ENCODE measurements at regions not wholly inside any gene's neighbourhood (a gene's known extent, or its start where the extent isn't known, plus 50 kb on each side); places are given as distances from the start of the nearest gene placed in this dataset.
"Not testable (repeated sequence)": the region's sequence is repeated elsewhere in the genome, so short reads cannot be mapped to it uniquely, and the experiment has no call there.

DNA sequence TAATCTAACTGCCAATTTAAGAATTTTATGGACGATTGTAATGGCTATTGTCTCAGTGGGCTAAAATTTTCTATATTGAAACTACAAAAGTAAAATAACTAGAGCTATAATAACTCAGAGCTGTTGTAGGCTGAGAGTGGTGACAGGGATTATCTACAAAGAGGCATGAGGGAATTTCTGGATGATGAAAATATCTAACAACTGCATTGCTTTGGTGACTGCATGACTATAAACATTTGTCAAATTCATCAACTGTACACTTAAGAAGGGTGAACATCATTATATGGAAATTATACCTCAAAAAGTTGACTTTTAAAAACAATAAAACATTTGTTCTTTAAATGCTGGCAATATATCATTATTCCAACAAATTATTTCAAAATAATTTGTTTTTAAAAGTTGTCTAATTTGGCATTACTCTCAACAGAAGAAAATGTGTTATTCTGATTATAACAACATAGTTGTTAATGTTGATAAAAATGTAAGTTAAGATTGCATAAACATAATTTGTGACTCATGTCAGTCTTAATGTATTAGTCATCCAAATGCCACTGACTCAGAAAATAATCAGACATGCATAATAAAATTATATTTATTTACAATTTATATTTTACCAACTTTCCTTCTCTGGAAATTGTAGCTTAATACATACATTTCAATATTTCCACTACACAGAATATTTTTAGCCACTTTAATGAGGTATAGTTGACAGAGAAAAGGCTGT is 865.1 kb upstream of the VRK2 start:
- DNase-seq, result no peak
- in situ Hi-C loops (cut with MboI; ENCODE audit: low pct_unique_long_range_greater_than_20kb, low sequenced_read_pairs), result no loop called here

DNA sequence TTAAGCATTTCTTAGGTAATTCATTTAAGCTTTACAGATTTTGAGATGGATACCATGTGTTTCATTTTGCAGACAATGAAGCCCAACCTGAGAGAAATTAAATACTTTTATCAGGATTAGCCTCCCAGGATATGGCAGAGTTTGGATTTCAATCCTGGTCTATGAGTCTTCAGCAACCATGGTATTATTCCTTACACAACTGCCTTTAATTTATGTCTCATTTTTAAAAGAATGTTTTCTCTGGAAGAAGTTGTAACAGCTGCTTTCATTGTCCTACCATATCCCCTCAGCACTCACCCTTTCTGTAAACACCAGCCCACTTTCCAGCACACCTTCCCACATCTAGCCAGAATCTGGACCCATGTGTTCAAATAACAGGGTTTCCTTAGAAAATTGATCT is 863.7 kb upstream of the VRK2 start:
- DNase-seq, result no peak
- in situ Hi-C loops (cut with MboI; ENCODE audit: low pct_unique_long_range_greater_than_20kb, low sequenced_read_pairs), result no loop called here

DNA sequence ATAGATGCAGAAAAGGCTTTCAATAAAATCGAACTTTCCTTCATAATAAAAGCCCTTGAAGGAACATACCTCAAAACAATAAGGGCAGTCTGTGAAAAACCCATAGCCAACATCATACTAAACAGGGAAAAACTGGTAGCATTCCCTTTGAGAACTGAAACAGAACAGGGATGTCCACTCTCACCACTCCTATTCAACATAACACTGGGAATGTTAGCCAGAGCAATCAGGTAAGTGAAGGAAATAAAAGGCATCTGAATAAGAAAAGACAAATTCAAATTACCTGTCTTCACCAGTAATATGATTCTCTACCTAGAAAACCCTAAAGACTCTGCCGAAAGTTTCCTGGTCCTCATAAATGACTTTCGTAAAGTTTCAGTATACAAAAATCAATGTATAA is 861.0 kb upstream of the VRK2 start:
- DNase-seq, result no peak
- in situ Hi-C loops (cut with MboI; ENCODE audit: low pct_unique_long_range_greater_than_20kb, low sequenced_read_pairs), result no loop called here

DNA sequence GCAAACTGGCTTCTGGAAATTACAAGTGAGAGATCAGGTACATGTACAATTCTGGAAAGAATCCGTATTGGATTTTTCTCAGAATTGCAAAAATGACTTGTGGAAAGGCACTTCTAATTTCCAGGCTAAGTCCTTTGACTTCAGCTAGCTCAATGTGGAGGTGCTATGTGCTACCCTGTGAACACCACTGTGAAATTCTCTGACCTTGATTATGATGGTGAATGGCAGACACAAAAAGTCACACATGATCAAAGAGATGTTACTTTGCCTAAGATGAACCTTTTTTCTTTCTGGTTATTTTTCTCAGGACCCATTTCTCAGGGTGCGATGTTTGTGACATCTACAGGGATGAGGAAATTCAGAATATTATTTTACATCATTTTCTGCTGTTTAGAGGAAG is 856.6 kb upstream of the VRK2 start:
- DNase-seq, result no peak
- in situ Hi-C loops (cut with MboI; ENCODE audit: low pct_unique_long_range_greater_than_20kb, low sequenced_read_pairs), result no loop called here

DNA sequence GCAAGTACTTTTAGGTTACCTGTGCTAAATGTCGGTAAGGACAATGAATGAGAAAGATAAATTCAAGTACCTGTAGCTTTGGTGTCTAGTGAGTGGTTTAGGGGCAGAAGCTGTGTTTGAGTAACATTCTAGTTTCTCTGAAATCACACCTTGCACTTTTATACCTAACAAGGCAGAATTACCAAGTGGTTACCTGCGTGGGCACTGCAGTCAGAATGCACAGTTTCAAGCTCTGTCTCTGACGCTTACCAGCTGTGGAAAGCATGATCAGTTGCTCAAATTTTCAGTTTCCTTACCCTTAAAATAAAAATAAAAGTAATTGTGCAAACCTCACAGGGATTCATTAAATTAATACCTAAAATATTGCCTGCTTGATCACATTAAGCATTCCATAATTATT is 846.9 kb upstream of the VRK2 start:
- in situ Hi-C loops (cut with MboI; ENCODE audit: low pct_unique_long_range_greater_than_20kb, low sequenced_read_pairs), result no loop called here
- no peak for DNase-seq

DNA sequence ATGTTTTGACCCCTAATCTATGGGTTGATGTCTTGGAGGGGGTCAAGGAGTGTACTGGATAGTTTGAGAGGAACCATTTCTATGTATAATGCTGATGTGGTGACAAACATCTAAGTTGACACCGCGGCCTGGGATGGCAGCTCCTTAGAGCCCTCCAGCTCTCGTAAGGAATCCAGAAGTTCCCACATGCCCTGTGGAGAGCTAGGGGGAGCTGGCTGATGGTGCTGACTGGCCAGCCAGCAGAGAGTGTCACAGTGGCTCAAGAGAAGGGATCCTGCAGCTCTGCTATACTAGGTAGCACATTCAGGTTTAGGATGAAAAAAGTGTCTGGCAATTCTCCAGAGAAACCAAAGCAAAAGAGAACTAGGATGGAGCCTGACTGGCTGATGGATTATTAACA is 842.2 kb upstream of the VRK2 start:
- DNase-seq, result no peak
- in situ Hi-C loops (cut with MboI; ENCODE audit: low pct_unique_long_range_greater_than_20kb, low sequenced_read_pairs), result no loop called here

DNA sequence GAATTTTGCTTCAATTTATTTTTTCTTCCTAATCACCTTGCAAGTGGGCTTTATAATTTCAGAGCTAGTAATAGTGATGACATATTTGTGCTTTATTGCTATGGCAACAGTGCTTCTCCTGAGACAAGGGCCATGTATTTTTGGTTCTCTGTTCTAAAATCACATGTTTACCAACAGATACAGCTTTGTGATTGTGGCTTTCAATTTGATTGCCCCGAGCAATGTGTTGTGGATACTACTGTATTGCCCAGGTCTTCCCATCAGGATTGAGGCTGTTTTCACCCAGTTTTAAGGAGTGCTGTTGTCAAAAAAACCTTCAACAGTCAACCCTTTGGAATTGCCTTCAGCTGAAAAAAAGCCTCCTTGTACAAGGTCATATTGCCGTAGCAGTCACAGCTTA is 841.4 kb upstream of the VRK2 start:
- no peak for DNase-seq
- in situ Hi-C loops (cut with MboI; ENCODE audit: low pct_unique_long_range_greater_than_20kb, low sequenced_read_pairs), result no loop called here

DNA sequence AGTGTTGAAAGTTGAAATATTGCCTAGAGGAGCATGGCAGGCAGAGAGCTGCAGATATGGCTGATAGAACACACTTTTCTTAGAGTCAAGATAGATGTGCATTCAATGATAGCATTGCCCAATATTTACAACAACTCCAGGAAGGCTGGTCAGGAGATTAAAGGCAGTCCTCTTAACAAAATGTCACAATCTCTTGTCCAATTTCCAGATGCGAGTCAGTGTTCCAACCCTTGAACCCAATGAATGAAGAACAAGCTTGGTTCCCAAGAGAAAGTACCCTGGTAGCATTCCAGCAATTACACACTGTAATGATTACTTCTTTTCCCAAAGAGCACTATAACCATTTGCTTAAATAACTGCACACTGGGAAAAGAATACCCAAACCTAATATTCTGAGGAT is 839.4 kb upstream of the VRK2 start:
- in situ Hi-C loops (cut with MboI; ENCODE audit: low pct_unique_long_range_greater_than_20kb, low sequenced_read_pairs), result no loop called here
- no peak for DNase-seq

DNA sequence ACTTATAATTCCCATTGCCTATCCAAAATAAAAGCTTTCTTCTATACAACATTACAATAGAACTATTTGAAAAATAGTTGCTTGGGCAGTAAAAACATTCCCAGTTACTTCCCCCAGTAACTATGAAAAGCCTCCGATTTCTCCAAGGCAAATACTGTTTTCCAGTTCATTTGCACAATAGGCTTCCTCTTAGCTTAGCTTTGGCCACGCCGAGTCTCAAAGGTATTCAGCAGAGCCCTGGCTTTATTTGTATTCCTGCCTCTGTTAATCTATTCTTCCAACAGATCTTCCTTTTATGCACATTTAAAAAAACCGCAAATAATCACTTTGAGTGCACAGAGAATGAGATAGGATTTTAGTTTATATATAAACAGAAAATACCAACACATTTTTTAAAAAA is 836.8 kb upstream of the VRK2 start:
- in situ Hi-C loops (cut with MboI; ENCODE audit: low pct_unique_long_range_greater_than_20kb, low sequenced_read_pairs), result no loop called here
- no peak for DNase-seq

DNA sequence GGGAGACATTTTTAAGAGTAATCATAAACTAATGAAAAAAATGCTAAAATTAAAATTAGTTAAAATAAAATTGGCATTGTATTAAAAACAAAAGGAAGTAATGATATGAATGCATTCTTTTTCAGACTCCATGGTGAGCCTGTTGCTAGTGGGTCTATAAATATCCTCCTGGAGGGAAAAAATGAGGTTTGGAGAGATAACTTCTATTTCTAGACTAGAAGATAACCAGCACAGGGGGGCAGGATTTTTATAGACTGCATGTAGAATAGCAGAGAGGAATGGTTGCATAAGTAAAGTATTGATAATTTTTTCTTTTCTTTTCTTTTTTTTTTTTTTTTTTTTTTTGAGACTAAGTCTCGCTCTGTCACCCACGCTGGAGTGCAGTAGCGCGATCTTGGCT is 835.8 kb upstream of the VRK2 start:
- in situ Hi-C loops (cut with MboI; ENCODE audit: low pct_unique_long_range_greater_than_20kb, low sequenced_read_pairs), result no loop called here
- DNase-seq, result no peak

DNA sequence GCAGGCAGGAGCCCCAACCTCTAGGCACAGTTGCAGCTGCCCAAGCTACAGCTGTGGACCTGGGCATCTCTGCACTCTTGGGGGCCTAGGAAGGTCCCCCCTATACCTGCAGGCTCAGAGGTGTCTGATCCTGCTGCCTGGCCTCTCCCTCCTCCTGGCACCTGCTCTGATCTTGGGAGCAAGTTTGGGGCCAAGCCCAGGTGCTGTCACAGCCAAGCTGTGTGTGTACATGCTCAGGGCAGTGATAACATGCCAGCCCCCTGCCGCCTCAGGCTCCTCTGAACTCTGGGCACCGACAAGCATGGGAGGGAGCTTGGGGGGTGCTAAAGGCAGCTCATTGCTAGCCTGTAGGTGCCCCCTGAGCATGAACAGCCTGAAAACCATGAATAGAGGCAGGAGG is 829.6 kb upstream of the VRK2 start:
- in situ Hi-C loops (cut with MboI; ENCODE audit: low pct_unique_long_range_greater_than_20kb, low sequenced_read_pairs), result no loop called here
- DNase-seq, result no peak

DNA sequence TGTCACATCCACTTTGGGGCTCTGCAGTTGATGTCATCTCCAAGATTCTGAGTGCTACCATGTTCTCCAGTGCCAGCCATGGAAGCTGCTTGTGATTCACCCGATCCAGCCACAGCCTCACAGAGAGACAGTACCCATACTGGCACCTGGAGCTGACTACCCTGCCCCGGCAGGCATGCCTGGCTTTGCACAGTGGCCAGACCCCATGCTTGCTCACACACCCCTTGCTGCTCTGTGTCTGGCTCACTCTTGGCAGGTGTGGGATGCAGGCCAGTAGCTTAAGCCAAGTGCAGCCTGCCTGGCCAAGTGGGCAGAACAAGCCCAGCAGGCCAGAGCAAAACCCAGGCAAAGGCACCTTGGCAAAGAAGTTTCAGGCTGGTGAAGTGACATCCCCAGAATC is 828.4 kb upstream of the VRK2 start:
- DNase-seq, result no peak
- in situ Hi-C loops (cut with MboI; ENCODE audit: low pct_unique_long_range_greater_than_20kb, low sequenced_read_pairs), result no loop called here

DNA sequence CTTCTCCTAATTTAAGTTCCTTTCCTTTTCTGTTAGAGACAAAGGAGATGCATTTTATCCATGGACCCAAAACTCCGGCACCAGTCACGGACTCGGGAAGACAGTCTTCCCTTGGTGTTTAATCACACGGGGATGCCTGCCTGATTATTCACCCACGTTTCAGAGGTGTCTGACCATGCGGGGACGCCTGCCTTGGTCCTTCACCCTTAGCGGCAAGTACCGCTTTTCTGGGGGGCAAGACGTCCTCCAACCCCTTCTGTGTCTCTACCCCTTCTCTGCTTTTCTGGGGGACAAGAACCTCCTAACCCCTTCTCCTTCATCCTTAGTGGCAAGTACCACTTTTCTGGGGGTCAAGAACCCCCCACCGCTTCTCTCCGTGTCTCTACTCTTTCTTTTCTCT is 816.9 kb upstream of the VRK2 start:
- in situ Hi-C loops (cut with MboI; ENCODE audit: low pct_unique_long_range_greater_than_20kb, low sequenced_read_pairs); DNase-seq: not testable (repeated sequence)

DNA sequence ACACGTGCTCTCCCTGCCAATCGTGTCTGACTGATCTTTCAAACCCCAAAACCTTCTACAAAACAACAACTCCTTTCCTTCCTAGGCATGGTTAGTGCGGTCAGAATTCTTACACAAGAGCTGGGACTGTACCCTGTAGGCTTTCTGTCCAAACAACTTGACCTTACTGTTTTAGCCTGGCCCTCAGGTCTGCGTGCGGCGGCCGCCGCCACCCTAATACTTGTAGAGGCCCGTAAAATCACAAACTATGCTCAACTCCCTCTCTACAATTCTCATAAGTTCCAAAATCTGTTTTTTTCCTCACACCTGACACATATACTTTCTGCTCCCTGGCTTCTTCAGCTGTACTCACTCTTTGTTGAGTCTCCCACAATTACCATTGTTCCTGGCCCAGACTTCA is 814.3 kb upstream of the VRK2 start:
- DNase-seq; in situ Hi-C loops (cut with MboI; ENCODE audit: low pct_unique_long_range_greater_than_20kb, low sequenced_read_pairs): not testable (repeated sequence)

DNA sequence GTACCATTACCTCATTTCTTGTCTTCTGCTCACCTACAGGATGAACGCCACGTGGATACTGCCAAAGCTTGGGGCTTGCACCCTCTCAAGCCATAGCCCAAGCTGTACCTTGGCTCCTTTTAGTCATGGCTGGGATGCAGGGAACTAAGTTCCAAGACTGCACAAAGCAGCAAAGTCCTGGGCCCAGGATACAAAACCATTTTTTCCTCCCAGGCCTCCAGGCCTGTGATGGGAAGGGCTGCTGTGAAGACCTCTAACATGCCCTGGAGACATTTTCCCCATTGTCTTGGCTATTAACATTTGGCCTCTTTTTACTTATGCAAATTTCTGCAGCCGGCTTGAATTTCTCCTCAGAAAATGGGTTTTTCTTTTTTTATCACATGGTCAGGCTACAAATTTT is 795.1 kb upstream of the VRK2 start:
- DNase-seq; in situ Hi-C loops (cut with MboI; ENCODE audit: low pct_unique_long_range_greater_than_20kb, low sequenced_read_pairs): not testable (repeated sequence)

DNA sequence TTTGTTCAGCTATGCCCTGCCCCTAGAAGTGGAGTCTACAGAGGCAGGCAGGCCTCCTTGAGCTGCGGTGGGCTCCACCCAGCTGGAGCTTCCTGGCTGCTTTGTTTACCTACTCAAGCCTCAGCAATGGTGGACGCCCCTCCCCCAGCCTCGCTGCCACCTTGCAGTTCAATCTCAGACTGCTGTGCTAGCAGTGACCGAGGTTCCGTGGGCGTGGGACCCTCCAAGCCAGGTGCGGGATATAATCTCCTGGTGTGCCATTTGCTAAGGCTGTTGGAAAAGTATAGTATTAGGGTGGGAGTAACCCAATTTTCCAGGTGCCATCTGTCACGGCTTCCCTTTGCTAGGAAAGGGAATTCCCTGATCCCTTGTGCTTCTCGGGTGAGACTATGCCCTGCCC is 770.2 kb upstream of the VRK2 start:
- in situ Hi-C loops (cut with MboI; ENCODE audit: low pct_unique_long_range_greater_than_20kb, low sequenced_read_pairs); DNase-seq: not testable (repeated sequence)

DNA sequence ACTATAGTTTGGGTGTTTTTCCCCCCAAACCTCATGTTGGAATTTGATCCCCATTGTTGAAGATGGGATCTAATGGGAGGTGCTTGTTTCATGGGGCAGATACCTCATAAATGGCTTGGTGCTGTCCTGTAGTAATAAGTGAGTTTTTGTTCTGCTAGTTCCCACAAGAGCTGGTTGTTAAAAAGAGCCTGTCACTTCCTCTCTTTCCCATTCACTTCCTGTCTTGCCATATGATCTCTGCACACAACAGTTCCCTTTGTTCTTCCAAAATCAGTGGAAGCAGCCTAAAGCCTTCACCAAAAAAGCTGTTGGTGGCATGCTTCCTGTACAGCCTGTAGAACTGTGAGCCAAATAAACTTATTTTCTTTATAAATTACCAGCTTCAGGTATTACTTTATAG is 768.2 kb upstream of the VRK2 start:
- DNase-seq, result peak; percentile 20
- in situ Hi-C loops (cut with MboI; ENCODE audit: low pct_unique_long_range_greater_than_20kb, low sequenced_read_pairs), result no loop called here

DNA sequence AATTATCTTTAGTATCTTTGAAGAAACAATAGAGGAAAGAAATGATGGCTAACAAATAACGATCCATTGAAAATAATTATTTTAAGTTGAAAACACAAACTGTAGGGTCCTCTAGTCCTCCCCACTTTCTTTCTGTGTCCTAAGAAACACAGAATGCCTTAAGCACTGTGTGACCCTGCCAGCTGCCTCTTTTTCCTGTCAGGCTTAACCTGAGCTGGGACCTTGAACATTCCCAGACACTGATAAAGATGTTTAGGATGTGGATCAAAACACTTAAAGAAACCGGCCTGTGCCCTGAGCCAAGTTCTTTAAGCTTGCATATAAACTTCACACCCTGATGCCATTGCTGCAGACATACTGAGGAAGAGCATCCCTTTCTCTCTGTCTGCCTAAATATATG is 755.4 kb upstream of the VRK2 start:
- no peak for DNase-seq
- in situ Hi-C loops (cut with MboI; ENCODE audit: low pct_unique_long_range_greater_than_20kb, low sequenced_read_pairs), result no loop called here

DNA sequence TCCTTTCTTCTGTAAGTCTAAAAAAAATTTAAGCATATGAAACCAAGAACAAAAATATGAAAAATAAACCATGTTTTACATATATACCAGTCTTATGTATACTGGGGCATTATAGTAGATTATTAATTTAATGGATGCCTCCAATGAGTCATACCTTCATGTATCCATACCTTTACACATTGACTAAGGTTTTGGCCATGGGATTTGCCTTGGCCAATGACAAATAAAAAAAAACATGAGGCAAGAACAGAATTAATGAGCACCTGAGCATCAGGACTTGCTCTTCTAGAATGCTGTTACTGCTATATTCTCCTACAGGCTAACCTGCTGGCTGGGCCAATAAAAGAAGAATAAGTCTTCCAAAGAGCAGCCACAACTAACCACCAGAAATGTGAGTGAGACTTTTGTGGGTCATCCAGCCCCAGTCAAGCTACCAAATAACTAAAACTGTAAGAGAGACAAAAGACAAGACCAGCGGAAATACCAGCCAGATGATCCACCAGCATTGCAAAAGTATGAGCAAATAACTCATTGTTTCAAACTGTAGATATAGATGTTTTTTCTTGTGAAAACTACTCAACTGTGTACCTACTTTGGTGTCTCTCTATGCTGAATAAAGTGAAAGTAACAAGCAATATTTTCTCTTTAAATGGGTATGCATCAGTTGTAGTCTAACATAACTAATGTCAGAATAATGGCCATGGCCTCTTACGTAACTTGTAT is 749.6 kb upstream of the VRK2 start:
- in situ Hi-C loops (cut with MboI; ENCODE audit: low pct_unique_long_range_greater_than_20kb, low sequenced_read_pairs), result no loop called here
- no peak for DNase-seq

DNA sequence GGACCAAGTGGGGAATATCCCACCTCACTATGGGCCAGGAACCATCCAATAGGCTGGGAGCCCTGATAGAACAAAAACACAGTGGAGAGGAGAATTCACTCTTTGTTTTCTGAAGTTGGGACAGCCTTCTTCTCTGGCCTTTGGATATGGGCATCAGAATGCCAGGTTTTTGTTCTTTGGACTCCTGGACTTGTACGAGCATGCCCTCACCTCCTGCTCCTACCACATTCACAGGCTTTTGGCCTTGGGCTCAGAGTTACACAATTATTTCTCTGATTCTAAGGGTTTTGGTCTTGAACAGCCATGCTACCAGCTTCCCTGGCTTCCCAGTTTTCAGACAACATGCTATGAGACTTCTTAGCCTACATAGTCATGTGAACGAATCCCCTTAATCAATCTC is 732.9 kb upstream of the VRK2 start:
- DNase-seq, result no peak
- in situ Hi-C loops (cut with MboI; ENCODE audit: low pct_unique_long_range_greater_than_20kb, low sequenced_read_pairs), result no loop called here

DNA sequence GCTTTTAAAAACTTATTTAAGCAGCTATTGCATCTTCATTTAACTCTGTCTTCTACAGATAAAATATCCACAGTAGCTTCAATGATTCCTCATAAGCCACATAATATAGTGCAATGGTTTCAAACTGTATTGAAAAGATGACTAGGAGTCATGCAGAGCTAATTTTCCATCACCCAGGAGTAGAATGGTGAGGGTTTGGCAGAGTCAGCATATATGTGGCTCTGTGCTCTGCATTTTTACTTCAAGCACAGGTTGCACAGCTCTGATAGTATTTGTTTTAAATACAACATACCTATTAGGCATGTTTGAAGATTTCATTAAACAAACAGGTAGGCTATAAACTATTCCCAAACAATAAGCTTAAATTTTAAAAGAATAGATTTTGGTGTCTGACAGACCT is 731.9 kb upstream of the VRK2 start:
- no peak for DNase-seq
- in situ Hi-C loops (cut with MboI; ENCODE audit: low pct_unique_long_range_greater_than_20kb, low sequenced_read_pairs), result no loop called here
